ENCODE measurements at regions not wholly inside any gene's neighbourhood (a gene's known extent, or its start where the extent isn't known, plus 50 kb on each side); places are given as distances from the start of the nearest gene placed in this dataset.
"Not testable (repeated sequence)": the region's sequence is repeated elsewhere in the genome, so short reads cannot be mapped to it uniquely, and the experiment has no call there.

GRCh38 chr1:242914729-242915128, 340.4 kb downstream of the CEP170 start:
- DNase-seq (ENCODE audit: low read depth in 4 of 4, low spot score in 1 of 4) = not testable (repeated sequence)

- DNase-seq (ENCODE audit: low read depth in 4 of 4, low spot score in 1 of 4) = not testable (repeated sequence)
These were observed 342.2 kb downstream of the CEP170 start for GRCh38 chr1:242912855-242913254.

- DNase-seq (ENCODE audit: low read depth in 4 of 4, low spot score in 1 of 4) = not testable (repeated sequence)
These were observed 354.5 kb downstream of the CEP170 start for GRCh38 chr1:242900558-242900957.

- no peak for DNase-seq (ENCODE audit: low read depth in 4 of 4, low spot score in 1 of 4)
These were observed 364.8 kb downstream of the CEP170 start for GRCh38 chr1:242890192-242890741.

- no peak for DNase-seq (ENCODE audit: low read depth in 4 of 4, low spot score in 1 of 4)
These were observed 361.6 kb upstream of the PLD5 start for GRCh38 chr1:242886137-242886536.

- DNase-seq (ENCODE audit: low read depth in 4 of 4, low spot score in 1 of 4) = not testable (repeated sequence)
These were observed 355.5 kb upstream of the PLD5 start for GRCh38 chr1:242880022-242880421.

GRCh38 chr1:242877743-242878142, 353.2 kb upstream of the PLD5 start:
- DNase-seq (ENCODE audit: low read depth in 4 of 4, low spot score in 1 of 4) = no peak

GRCh38 chr1:242877229-242877628, 352.7 kb upstream of the PLD5 start:
- DNase-seq (ENCODE audit: low read depth in 4 of 4, low spot score in 1 of 4) = no peak

- DNase-seq (ENCODE audit: low read depth in 4 of 4, low spot score in 1 of 4) = no peak
These were observed 351.5 kb upstream of the PLD5 start for GRCh38 chr1:242876030-242876429.

- no peak for DNase-seq (ENCODE audit: low read depth in 4 of 4, low spot score in 1 of 4)
These were observed 349.2 kb upstream of the PLD5 start for GRCh38 chr1:242873661-242874060.

GRCh38 chr1:242872521-242872920, 348.0 kb upstream of the PLD5 start:
- no peak for DNase-seq (ENCODE audit: low read depth in 4 of 4, low spot score in 1 of 4)

- DNase-seq (ENCODE audit: low read depth in 4 of 4, low spot score in 1 of 4) = no peak
These were observed 347.1 kb upstream of the PLD5 start for GRCh38 chr1:242871471-242872030.

- DNase-seq (ENCODE audit: low read depth in 4 of 4, low spot score in 1 of 4) = no peak
These were observed 346.5 kb upstream of the PLD5 start for GRCh38 chr1:242870966-242871365.

- DNase-seq (ENCODE audit: low read depth in 4 of 4, low spot score in 1 of 4) = no peak
These were observed 331.8 kb upstream of the PLD5 start for GRCh38 chr1:242856289-242856688.

- DNase-seq (ENCODE audit: low read depth in 4 of 4, low spot score in 1 of 4) = no peak
These were observed 330.0 kb upstream of the PLD5 start for GRCh38 chr1:242854466-242854865.

- DNase-seq (ENCODE audit: low read depth in 4 of 4, low spot score in 1 of 4) = no peak
These were observed 323.0 kb upstream of the PLD5 start for GRCh38 chr1:242847390-242847993.

GRCh38 chr1:242842094-242842493, 317.6 kb upstream of the PLD5 start:
- no peak for DNase-seq (ENCODE audit: low read depth in 4 of 4, low spot score in 1 of 4)

GRCh38 chr1:242839101-242839500, 314.6 kb upstream of the PLD5 start:
- no peak for DNase-seq (ENCODE audit: low read depth in 4 of 4, low spot score in 1 of 4)

- DNase-seq (ENCODE audit: low read depth in 4 of 4, low spot score in 1 of 4) = no peak
These were observed 311.9 kb upstream of the PLD5 start for GRCh38 chr1:242836423-242836822.

GRCh38 chr1:242828828-242829227, 304.3 kb upstream of the PLD5 start:
- DNase-seq (ENCODE audit: low read depth in 4 of 4, low spot score in 1 of 4) = no peak

- DNase-seq (ENCODE audit: low read depth in 4 of 4, low spot score in 1 of 4) = no peak
These were observed 303.7 kb upstream of the PLD5 start for GRCh38 chr1:242828199-242828598.

GRCh38 chr1:242827538-242827937, 303.0 kb upstream of the PLD5 start:
- no peak for DNase-seq (ENCODE audit: low read depth in 4 of 4, low spot score in 1 of 4)
